Activated CD8-positive, alpha-beta memory T cell treated with anti-CD3 and anti-CD28 coated beads, Interleukin-2, amount 50 U/mL, for 24 hours (primary cell): ENCODE measurements at regions not wholly inside any gene's neighbourhood (a gene's known extent, or its start where the extent isn't known, plus 50 kb on each side); places are given as distances from the start of the nearest gene placed in this dataset.
"Not testable (repeated sequence)": the region's sequence is repeated elsewhere in the genome, so short reads cannot be mapped to it uniquely, and the experiment has no call there.

Experiments used
- DNase-seq: peaks from one replicate; pipeline ENCODE4 v3.0.0-alpha.2; 2020; ENCODE audit errors: extremely low read depth

- no peak for DNase-seq
Measured at GRCh38 chr13:74248477-74248876, 114.3 kb upstream of the KLF12 start.

DNA sequence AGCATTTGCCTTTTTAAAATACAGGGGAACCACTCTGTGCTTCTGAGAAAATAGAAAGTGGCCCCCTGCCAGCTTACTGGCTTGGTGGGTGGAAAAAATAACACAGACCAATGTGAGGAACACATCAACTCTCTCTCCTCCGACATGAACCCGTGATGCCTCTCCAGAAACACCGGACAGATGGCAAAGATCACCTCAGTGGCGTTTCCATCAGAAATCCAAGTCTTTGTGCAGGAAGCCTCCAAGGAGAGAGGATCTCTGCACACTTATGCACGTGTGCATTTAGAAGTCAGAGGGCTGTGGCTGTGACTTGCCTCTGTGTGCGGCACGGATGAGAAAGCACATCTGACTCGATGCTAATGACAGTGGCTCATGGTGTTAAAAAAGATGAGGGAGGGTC lies 112.3 kb upstream of the KLF12 start:
- no peak for DNase-seq

DNA sequence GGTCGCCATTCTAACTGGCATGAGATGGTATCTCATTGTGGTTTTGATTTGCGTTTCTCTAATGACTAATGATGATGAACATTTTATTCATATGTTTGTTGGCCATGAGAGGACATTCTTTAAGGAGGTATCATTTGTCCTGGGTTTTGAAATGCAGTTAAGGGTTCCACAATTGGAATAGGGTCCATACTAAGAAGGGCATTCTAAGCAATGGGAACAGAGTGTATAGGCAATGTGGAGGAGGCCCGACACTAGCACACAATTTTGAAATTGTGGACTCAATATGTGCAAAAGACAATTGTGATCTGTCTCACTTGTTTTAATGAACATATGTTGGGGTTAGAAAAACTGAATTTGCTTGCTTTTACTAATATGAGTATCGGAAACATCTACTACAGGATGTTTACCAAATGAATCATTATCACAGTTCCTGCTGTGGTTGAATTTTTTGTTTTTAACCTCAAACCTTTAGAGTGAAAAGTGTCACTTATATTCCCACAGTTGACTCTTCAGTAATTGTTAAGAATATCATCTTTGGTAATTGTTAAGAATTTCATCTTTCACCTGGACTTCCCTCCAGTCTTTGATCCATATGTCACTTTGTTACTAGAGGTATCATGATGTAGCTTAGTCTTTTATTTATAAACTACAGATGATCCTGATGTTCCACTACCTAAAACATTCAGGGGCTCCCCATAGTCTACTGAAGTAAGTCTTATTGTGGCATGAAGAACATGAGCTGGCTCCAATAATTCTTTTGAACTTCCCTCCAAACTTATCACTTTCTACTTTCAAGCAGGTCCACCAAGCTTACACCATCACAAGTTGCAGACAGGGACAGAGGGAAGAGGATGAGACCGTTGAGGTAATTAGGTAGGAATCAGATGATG lies 109.7 kb upstream of the KLF12 start:
- DNase-seq, result no peak

DNA sequence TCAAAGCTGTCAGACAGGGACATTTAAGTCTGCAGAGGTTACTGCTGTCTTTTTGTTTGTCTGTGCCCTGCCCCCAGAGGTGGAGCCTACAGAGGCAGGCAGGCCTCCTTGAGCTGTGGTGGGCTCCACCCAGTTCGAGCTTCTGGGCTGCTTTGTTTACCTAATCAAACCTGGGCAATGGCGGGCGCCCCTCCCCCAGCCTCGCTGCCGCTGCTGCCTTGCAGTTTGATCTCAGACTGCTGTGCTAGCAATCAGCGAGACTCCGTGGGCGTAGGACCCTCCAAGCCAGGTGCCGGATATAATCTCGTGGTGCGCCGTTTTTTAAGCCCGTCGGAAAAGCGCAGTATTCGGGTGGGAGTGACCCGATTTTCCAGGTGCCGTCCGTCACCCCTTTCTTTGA lies 107.1 kb upstream of the KLF12 start:
- not testable (repeated sequence) for DNase-seq

DNA sequence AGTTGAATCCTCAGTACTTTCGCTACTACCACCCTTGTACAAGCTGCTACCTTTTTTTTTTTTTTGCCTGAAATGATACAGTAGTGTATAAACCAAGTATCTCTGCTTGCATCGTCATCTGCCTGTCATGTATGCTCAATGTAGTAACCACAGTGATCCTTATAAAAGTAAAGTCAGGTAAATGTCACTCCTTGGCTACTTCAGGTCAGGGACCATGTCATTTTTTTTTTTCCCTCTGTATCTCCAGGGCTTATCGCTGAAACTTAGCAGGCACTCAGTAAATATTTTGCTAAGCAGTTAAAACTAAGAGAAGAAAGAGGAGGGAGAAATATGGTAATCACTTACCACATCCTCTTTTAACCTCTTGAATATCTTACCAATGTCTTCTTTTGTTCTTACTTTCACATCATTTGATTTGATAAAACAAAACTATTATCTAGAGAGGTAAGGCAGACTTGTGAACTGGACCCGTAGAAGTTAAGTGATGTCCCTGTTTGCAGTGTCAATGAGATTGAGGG lies 96.8 kb upstream of the KLF12 start:
- no peak for DNase-seq

GRCh38 chr13:74229242-74229641 lies 95.0 kb upstream of the KLF12 start:
- DNase-seq, result no peak

DNA sequence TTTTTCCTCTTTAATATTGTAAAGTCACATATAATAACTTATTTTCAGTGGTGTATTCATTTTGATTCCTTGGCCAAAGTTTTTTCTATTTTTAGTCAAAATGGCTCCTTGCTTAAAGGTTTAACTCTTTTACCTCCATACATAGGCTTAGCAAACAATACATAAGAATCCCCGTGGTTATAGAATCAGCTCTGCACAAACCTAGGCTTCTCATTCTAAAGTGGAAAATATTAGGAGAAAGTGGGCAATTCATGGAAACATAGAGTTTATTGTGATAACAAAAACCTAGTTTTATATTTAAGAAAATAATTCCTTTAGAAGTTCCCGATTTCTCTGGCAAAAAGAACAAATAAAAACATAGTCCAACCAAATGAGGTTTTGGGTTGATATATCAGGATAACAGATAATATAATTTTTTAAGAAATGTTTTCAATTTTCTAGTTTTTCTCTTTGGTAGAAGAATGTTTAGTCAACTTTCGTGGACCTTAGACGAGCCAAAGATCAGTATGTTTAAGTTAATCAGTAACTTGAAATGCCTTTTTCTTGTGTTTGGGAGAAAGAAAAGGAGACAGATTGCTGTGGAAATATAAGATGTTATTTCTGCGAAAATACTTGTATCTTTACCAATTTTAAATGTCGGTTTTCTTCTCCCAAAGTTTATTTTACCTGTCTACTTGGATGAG lies 93.4 kb upstream of the KLF12 start:
- no peak for DNase-seq

DNA sequence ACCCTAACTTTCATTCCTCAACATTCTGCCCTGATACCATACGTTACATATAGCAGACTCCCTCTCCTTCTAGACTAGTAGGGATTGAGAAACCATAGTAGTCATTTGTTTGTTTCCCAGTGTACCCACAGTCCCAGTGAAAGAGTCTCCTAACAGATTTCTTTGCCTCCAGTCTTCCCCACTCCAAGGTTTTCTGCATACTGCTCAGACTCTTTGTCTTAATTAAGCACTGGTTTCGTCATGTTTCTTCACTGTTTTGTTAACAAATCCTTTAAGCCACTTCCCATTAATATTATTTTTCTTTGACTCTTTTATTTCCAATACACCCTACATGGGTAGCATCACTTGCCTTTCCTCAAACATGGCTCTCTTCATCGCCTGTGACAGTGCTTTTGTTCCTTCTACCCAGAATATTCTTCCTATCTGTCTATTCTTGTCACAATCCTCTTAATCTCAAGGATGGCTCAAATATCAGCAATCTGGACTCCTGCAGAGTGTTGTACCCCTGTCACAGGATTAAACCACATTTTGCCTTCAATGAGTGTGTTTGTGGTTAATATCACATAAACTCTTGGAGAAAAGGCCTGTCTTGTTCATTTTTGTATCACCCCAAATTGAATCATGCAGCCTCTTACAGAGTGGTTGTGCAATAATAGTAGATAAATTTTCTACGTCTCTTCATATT lies 92.7 kb upstream of the KLF12 start:
- no peak for DNase-seq

GRCh38 chr13:74221752-74222151 lies 87.5 kb upstream of the KLF12 start:
- DNase-seq, result no peak

- DNase-seq, result no peak
Measured at GRCh38 chr13:74219566-74219965, 85.4 kb upstream of the KLF12 start.

DNA sequence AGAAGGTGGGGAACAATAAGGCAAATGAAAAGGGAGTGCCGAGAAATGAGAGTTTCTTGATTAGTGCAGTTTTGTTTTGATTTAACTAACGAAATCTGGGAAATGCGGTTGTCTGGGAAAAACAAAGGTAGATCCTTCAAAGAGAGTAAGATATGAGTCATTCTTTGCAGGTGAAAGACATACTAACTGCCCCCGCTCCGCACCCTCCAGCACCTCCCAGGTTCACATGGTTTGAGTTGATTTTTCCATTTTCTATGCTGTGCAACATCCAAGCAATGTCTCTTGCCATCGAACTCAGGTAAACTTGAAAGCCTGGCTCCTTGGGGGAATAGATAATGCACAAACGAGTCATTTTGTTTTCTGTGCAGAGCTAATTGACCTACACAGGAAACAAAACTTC lies 84.1 kb upstream of the KLF12 start:
- no peak for DNase-seq

DNA sequence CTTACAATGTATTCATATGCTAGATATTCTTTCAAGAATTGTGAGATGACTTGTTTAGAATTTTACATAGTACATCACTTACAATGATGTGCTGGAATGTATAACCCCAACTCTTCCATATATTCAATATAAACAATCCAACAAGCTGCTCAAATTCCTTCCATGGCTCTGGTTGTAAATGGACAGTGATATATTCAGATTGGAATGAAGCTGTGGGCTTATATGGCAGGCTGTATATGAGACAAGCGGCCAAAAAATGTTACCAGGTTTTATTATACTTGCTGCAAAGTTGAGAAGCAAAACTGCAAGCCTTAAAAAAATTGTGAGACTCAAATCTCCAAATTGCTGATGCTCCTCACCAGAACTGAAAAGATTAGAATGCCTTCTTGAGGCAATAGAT lies 83.6 kb upstream of the KLF12 start:
- DNase-seq, result no peak

DNA sequence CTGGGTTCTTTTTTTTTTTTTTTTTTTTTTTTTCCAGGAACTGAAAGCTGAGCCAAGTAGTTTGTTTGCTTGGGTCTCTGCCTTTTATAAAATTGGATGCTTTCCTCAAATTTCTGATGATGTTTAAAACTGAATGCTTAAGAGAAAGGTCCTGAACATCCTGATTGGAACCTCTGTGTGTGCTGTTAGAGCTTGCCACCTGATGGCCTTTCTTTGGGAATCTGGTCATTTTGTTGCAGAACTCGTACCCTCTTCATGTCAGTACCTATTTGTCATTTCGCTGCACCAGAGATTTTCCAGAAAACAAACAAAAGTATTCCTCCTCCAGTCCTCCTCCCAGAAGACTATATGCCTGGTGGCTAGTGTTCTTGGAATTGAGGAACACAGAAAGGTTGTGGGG lies 81.2 kb upstream of the KLF12 start:
- DNase-seq, result no peak

DNA sequence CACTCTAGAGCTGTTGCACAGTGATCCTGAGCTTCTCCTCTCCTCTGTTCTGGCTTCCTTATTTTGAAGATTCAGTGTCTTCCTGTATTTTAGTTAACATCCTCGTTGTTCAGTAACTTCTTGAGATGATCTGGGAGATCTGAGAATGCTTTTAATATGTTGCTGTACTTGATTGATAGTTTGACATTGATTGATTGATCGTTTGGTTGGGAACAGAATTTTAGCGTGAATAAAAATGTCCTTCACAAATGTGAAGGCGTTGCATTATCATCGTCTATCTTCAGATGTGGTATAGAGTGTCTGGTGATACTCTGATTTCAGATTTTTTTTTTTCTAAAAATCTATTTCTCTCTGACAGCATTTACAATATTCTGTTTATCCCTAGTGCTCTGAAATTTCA lies 80.1 kb upstream of the KLF12 start:
- no peak for DNase-seq

- no peak for DNase-seq
Measured at GRCh38 chr13:74210693-74211393, 76.6 kb upstream of the KLF12 start.

DNA sequence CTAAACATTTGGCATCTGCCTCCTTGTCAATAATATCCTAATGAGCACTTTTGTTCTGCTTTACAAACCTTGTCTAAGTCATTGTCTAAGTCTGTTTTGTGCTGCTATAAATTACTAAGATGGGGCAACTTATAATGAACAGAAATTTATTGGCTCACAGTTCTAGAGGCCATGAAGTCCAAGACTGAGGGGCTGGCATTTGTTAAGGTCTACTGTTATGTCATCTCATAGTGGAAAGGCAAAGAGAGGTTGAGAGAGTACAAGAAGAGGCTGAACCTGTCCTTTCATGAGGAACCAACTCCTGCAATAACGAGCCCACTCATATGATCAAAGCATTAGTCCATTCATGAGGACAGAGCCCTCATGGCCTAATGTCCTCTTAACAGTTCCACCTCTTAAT lies 72.7 kb upstream of the KLF12 start:
- no peak for DNase-seq

GRCh38 chr13:74206061-74206561 lies 71.9 kb upstream of the KLF12 start:
- DNase-seq, result no peak

DNA sequence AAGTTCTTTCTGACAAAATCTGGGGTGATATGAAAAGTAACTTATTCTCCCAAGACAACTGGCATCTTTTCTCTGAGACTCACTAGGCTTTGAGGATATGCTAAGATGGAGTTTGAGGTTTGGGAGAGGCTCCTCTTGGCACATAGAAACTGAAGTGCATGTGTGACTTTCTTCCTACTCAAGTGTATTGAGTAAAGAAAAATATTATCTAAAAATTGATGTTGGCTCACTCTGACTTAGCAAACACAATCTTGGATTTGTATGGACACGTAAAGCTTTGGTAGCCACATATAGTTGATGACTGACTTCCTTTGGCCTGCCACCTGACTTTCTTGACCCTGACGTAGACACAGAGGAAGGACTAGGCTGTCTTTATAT lies 71.1 kb upstream of the KLF12 start:
- DNase-seq, result no peak

GRCh38 chr13:74204602-74205312 lies 70.6 kb upstream of the KLF12 start:
- no peak for DNase-seq

DNA sequence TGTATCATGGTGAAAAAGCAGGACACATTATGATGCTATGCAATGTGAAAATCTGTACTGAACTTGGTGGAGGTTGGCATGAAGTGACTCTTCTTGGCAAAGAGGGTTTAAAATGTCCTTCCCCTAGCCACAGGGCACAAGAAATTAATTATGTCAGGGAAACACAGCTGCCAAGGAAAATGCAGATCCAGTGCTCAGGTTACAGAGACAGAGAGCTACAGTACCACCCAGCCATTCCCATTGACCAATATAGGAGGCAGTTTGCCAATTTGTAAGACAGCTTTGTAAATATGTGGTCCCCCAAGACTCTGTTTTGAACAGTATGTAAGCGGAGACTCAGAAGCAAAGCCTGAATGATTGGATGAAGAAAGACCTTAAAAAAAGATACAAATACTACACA lies 69.4 kb upstream of the KLF12 start:
- DNase-seq, result no peak
